ENCODE measurements at regions not wholly inside any gene's neighbourhood (a gene's known extent, or its start where the extent isn't known, plus 50 kb on each side); places are given as distances from the start of the nearest gene placed in this dataset.
A peak's percentile ranks its signal among the peaks of the same experiment; 100 is the strongest.

DNA sequence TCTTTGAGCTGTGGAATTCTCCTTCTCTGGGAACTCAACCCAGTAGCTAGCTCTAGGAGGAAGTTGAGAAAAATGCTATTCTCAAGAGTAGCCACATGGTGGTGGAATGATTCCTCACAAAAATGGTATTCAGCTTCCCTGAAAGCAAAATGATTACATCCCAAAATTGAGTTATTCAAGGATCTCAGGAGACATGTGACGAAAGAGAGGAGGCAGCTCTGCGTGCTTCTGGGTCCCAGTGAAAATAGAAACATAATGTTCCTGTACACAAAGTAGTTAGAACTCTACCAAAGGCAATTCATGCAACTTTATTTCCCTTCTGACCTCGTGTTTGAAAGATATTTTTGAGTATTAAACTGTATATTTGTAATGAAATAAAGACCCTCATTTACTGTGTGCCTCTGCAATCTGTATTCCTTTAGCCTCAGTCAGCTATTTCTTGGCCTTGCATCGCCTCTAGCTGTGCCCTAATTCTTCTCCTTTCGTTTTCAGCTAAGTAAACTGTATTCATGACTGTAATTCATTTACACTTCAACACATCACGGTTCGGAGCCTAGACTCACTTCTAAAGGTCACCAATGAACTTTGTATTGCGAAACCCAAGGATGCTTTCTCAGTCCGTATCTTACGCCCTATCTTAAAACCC, 167.3 kb downstream of the FASLG start:
- H3K9me3 ChIP-seq: no peaks in the 10 kb centered on the region
- intact Hi-C loops (cut with DNase I; ENCODE audit: low total_unique reads): no loop called here
- H3K27me3 ChIP-seq: no peaks in the 10 kb centered on the region
- peak overlapping the region in 3 of 4 donors; percentile 12 to 24 (median 21) for H3K4me3 ChIP-seq
- peak in 1 of 2 donors; percentile 80 for DNase-seq
- H3K36me3 ChIP-seq: no peaks in the 10 kb centered on the region
- 9 to 20% (median 13%) methylated on average over 10 of the region's 10 CpGs for WGBS, 5 donors
- TF ChIP-seq POLR2A (IDR thresholded peaks at IDR 0.05): no peak
- peak; percentile 17 to 63 (median 51) for TF ChIP-seq POLR2AphosphoS5 (IDR thresholded peaks at IDR 0.05)
- TF ChIP-seq, protein P1, sequence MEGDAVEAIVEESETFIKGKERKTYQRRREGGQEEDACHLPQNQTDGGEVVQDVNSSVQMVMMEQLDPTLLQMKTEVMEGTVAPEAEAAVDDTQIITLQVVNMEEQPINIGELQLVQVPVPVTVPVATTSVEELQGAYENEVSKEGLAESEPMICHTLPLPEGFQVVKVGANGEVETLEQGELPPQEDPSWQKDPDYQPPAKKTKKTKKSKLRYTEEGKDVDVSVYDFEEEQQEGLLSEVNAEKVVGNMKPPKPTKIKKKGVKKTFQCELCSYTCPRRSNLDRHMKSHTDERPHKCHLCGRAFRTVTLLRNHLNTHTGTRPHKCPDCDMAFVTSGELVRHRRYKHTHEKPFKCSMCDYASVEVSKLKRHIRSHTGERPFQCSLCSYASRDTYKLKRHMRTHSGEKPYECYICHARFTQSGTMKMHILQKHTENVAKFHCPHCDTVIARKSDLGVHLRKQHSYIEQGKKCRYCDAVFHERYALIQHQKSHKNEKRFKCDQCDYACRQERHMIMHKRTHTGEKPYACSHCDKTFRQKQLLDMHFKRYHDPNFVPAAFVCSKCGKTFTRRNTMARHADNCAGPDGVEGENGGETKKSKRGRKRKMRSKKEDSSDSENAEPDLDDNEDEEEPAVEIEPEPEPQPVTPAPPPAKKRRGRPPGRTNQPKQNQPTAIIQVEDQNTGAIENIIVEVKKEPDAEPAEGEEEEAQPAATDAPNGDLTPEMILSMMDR (IDR thresholded peaks at IDR 0.05): peak in 5 of 7 experiments; percentile 38 to 77 (median 64)
- TF ChIP-seq EP300 (IDR thresholded peaks at IDR 0.05): peak; percentile 52
- peaks cover 4 to 23% (median 13%) of the 10 kb centered on the region in 4 donors for H3K4me1 ChIP-seq
- H3K27ac ChIP-seq: peak overlapping the region in 4 of 5 donors; percentile 71 to 85 (median 82)

DNA sequence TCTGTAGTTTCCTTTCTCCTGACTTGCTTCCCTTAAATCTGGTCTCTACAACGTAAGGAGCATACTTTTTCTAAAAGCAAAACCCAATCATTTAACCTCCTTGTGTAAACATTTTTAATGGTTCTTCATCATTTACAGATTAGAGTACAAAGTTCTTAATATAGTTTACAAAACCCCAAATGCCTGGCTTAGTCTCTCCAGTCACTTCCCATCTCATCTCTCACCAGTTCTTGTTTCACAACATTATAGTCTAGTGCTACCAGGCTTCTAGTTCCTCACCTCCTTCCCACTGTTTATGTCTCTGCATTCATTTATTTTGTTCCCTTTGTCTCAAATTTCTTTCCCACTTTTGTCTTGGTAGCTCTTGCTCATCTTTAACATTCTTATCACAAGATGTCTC, 168.4 kb downstream of the FASLG start:
- intact Hi-C loops (cut with DNase I; ENCODE audit: low total_unique reads): no loop called here
- Histone ChIP-seq H3K27me3 (no peaks in the 10 kb centered on the region), H3K9me3 (no peaks in the 10 kb centered on the region), H3K27ac (peak overlapping the region in 4 of 5 donors; percentile 71 to 85 (median 82)), H3K36me3 (no peaks in the 10 kb centered on the region), H3K4me3 (no peak overlapping the region), H3K4me1 (peaks cover 4 to 19% (median 13%) of the 10 kb centered on the region in 4 donors)
- WGBS, 5 donors: 20 to 50% (median 32%) methylated on average over 1 of the region's 1 CpG
- DNase-seq: no peak
- TF ChIP-seq, protein P1 (IDR thresholded peaks at IDR 0.05): no peak
- TF ChIP-seq EP300 (IDR thresholded peaks at IDR 0.05) (no peak), POLR2AphosphoS5 (IDR thresholded peaks at IDR 0.05) (no peak), POLR2A (IDR thresholded peaks at IDR 0.05) (no peak)

DNA sequence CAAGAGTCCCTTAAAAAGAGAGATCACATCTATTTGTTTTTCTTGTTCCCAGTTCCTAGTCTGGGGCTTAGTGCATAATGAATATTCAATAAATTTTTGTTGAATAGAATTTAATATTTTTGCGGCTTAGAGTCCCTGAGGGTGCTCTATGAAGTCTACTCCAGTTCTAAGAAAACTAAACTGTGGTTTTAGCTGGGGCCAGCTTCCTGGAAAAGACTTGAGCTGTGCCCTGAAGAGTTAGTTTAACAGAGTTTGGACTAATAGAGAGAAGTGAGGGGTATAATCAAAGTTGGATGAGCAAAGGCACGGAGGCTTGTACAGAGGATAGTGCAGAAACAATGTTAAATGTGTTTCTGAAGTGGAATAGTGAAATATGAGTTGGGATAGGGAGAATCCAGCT, 168.9 kb downstream of the FASLG start:
- intact Hi-C loops (cut with DNase I; ENCODE audit: low total_unique reads): no loop called here
- H3K9me3 ChIP-seq: no peaks in the 10 kb centered on the region
- TF ChIP-seq POLR2A (IDR thresholded peaks at IDR 0.05) (no peak), POLR2AphosphoS5 (IDR thresholded peaks at IDR 0.05) (no peak), EP300 (IDR thresholded peaks at IDR 0.05) (no peak)
- TF ChIP-seq, protein P1 (IDR thresholded peaks at IDR 0.05): no peak
- DNase-seq: no peak
- H3K27me3 ChIP-seq: no peaks in the 10 kb centered on the region
- no peaks in the 10 kb centered on the region for H3K36me3 ChIP-seq
- H3K4me1 ChIP-seq: peaks cover 4 to 19% (median 13%) of the 10 kb centered on the region in 4 donors
- H3K4me3 ChIP-seq: no peak overlapping the region
- H3K27ac ChIP-seq: peak overlapping the region in 2 of 5 donors; percentile 83 to 85
- WGBS, 5 donors: 79 to 94% (median 83%) methylated on average over 2 of the region's 2 CpGs

DNA sequence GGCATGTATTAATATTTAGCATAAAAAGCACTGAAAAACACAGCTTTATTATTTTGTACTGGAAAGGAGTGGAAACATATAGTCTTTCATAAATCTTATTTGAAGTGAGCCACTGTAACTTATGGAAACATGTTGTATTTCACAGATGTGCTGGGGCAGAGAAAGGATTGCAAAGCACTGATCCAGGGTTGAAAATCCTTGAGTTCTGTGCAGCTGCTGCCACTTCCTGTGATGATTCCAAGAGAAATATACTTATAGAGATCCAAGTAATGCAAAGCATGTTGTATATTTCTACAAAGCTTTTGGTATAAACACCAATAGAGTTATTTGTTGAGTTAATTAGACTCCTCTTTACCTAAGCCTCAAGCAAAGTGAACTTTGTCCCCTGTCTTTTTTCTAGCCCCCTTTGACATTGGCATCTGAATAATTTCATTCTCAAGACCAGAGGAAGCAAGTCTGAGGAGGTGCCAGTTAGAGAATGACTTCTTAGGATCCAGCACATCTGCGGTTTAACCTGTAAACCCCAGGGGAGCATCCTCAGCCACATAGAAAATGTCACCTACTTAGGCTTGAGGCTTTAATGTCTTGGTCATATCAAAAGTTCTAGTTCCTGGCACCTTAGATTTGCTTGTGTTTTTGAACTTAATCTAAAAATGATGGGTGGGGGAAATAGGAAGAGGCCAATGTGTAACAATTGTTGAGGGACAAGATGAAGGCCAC, 173.3 kb downstream of the FASLG start:
- H3K9me3 ChIP-seq: no peaks in the 10 kb centered on the region
- no peaks in the 10 kb centered on the region for H3K36me3 ChIP-seq
- TF ChIP-seq POLR2A (IDR thresholded peaks at IDR 0.05) (no peak), POLR2AphosphoS5 (IDR thresholded peaks at IDR 0.05) (no peak)
- TF ChIP-seq, protein P1 (IDR thresholded peaks at IDR 0.05): no peak
- H3K27me3 ChIP-seq: no peaks in the 10 kb centered on the region
- H3K4me1 ChIP-seq: peaks cover 0 to 3% (median 1%) of the 10 kb centered on the region in 4 donors
- no peak for DNase-seq
- H3K4me3 ChIP-seq: no peak overlapping the region
- intact Hi-C loops (cut with DNase I; ENCODE audit: low total_unique reads): no loop called here
- WGBS, 5 donors: 66 to 83% (median 78%) methylated on average over 1 of the region's 1 CpG
- no peak overlapping the region for H3K27ac ChIP-seq

All from stomach (tissue), 8 donors.